Ishikawa (cell line): ENCODE measurements at regions not wholly inside any gene's neighbourhood (a gene's known extent, or its start where the extent isn't known, plus 50 kb on each side); places are given as distances from the start of the nearest gene placed in this dataset.

Source experiments
- CEBPB ChIP-seq: IDR thresholded peaks from 2 replicates; pipeline ENCODE4 v1.6.1; 2012
- CREB1 ChIP-seq: IDR thresholded peaks from 2 replicates; pipeline ENCODE4 v1.6.1; 2012; ENCODE audit warnings: low read depth
- EGR1 ChIP-seq: IDR thresholded peaks from 2 replicates; pipeline ENCODE4 v1.6.1; 2012
- EP300 ChIP-seq: IDR thresholded peaks from 2 replicates; pipeline ENCODE4 v1.6.1; 2012; ENCODE audit warnings: borderline replicate concordance
- FOXM1 ChIP-seq: IDR thresholded peaks from 2 replicates; pipeline ENCODE4 v1.6.1; 2012; ENCODE audit warnings: low read depth, borderline replicate concordance
- NFIC ChIP-seq: IDR thresholded peaks from 2 replicates; pipeline ENCODE4 v1.6.1; 2012
- RAD21 ChIP-seq: IDR thresholded peaks from 2 replicates; pipeline ENCODE4 v1.6.1; 2012; ENCODE audit warnings: low read depth
- TAF1 ChIP-seq: IDR thresholded peaks from 2 replicates; pipeline ENCODE4 v1.6.1; 2012; ENCODE audit warnings: low read depth, mild to moderate bottlenecking
- TCF12 ChIP-seq: IDR thresholded peaks from 2 replicates; pipeline ENCODE4 v1.6.1; 2012; ENCODE audit warnings: low read depth
- TEAD4 ChIP-seq: IDR thresholded peaks from 2 replicates; pipeline ENCODE4 v1.6.1; 2012
- YY1 ChIP-seq: IDR thresholded peaks from 2 replicates; pipeline ENCODE4 v1.6.1; 2012; ENCODE audit warnings: low read depth
- ZBTB7A ChIP-seq: IDR thresholded peaks from 2 replicates; pipeline ENCODE4 v1.6.1; 2012; ENCODE audit warnings: low read depth
- TF ChIP-seq, protein P1 (sequence below): IDR thresholded peaks from 2 replicates; pipeline ENCODE4 v1.6.1; 2012
- TF ChIP-seq, protein P2 (sequence below): IDR thresholded peaks from 2 replicates; pipeline ENCODE4 v1.6.1; 2012
- TF ChIP-seq, protein P3 (sequence below): IDR thresholded peaks from 2 replicates; pipeline ENCODE4 v1.6.1; 2012; ENCODE audit warnings: low read depth, mild to moderate bottlenecking

DNA sequence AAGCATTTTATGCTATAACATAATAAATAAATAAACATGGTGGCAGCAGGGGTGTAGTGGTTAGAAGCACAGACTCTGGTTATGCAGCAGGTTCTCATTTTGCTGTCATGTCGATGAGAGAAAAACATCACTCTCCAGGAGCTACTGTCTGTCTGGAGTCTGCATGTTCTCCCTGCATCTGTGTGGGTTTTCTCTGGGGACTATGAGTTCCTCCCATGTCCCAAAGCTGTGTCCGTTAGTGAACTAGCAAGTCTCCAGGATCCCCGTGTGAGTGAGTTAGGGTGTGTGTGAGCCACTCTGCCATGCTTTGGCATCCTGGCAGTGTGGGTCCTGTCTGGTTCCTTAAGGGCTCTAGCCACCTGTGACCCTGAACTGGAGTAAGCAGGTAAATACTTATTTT is 585.6 kb upstream of the AGA start:
- TF ChIP-seq RAD21 (no peak), EP300 (no peak), FOXM1 (no peak), TEAD4 (no peak), TCF12 (no peak), NFIC (no peak), EGR1 (no peak), CREB1 (no peak), YY1 (no peak)
- TF ChIP-seq, protein P1, sequence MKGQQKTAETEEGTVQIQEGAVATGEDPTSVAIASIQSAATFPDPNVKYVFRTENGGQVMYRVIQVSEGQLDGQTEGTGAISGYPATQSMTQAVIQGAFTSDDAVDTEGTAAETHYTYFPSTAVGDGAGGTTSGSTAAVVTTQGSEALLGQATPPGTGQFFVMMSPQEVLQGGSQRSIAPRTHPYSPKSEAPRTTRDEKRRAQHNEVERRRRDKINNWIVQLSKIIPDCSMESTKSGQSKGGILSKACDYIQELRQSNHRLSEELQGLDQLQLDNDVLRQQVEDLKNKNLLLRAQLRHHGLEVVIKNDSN, result no peak
- TF ChIP-seq, protein P2, sequence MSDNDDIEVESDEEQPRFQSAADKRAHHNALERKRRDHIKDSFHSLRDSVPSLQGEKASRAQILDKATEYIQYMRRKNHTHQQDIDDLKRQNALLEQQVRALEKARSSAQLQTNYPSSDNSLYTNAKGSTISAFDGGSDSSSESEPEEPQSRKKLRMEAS, result no peak

DNA sequence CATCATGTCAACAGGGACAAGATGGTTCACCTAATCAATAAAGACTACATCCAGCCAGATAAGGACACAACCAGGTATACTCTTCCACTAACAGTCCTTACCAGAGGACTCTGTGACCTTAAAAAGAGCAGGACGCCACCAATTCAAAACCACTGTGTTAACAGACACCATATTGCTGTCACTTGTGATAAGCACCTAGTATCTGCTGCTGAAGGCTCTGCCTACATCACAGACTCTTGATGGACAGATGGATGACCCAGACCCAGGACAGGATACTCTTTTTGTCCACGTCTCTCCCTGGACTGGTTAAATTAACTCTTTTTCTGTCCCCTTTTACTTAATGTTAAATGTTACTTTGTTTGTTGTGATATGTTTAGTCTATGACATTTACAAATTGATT is 586.2 kb upstream of the AGA start:
- TF ChIP-seq YY1 (no peak), EGR1 (no peak), EP300 (no peak)
- TF ChIP-seq, protein P2, result no peak

DNA sequence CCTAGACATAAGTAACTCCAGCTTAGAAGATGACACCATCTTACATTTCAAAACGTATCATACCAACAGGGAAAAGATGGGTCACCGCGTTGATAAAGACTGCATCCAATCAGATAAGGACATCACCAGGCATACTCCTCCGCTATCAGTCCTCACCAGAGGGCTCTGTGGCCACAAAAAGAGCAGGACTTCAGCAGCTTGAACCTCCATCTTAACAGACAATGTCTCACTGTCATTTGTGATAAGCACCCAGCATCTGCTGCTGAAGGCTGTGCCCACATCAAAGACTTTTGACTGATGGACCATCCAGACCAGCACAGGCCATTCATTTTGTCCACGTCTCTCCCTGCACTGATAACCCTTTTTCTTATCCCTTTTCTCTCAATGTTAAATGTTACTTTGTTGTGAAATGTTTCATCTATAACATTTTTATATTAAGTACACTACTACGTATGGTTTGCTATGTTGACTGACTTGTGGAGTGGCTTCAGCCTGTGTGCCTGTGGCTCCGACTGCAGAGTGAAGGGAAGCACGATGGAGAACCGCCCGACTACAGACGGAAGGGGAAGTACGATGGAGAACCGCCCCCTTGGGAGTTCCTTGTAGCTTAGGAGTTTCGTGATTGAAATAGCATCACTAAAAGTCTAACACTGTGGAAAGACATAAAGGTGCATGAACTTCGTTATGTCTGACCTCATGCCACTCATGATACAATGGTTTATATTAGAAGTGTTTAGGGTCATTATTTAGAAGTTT is 595.4 kb upstream of the AGA start:
- TF ChIP-seq CREB1 (no peak), CEBPB (no peak), EP300 (no peak), ZBTB7A (no peak), EGR1 (no peak), RAD21 (no peak), FOXM1 (no peak)
- TF ChIP-seq, protein P2, result no peak

DNA sequence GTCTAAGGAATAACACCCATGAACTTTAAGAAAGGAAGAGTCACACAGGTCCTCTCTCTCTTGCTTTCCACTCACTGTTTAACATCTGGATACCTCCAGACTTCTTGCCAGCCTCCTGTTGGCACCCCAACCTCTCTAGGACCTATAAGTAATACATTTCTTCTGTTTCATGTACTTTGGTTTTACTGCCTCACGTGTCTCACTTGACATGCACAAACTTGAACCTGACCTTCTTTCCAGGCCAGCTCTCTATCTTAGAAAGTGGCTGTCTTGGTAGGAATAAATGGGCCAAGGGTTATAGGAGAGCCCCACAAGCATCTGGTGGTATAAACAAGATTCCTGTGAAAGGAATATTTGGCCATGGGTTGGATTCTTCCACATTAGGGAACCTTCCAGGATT is 614.8 kb upstream of the AGA start:
- no peak for TF ChIP-seq NFIC
- no peak for TF ChIP-seq TAF1
- TF ChIP-seq TEAD4, result no peak

DNA sequence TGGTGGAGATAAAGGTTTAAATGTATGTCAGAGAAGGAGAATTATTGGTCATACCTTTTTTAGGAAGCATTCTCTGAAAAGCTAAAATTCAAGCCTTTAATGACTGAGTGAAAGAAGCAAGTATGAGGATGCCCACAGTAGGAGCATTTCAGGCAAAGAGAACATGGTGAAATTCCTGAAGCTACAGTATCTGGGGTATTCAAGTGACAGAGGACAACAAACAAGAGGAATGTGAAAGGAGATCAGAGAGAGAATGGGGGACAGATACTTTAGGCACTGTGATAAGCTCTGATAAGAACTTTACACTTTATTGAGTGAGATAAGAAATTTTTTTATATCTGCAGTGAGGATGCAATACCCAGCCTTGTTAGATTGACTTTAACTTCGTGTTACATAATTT is 621.3 kb upstream of the AGA start:
- TF ChIP-seq FOXM1, result no peak

DNA sequence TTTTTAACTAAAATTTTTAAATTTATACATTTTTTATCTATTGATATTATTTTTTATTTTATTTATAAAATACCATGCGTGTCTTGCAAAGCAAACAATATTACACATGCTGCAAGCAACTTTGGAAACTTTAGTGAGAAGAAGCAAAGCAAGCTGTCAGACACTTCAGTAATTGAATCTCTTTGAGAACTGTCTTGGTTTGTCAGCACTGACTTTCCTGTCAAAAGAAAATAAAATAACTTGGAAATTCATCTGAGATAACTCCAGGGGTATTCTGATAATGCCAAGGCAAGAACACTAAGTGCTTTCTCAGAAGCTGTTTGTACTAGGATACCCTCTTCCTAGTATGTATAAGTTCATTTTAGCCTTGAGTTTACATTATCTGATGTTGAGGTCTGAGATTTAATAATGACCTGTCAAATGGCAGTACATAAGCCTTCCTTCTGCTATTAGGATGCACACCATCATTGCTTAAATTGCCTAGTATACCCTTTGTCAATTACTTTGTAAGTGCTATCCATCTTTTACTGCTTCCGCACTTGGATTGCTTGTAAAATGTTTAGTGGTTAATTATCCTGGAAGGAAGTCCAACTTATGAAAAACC is 624.2 kb upstream of the AGA start:
- TF ChIP-seq CREB1 (no peak), RAD21 (no peak), TCF12 (no peak), FOXM1 (no peak), EP300 (no peak), ZBTB7A (no peak), NFIC (no peak), TAF1 (no peak), TEAD4 (no peak), YY1 (no peak), EGR1 (no peak), CEBPB (no peak)
- TF ChIP-seq, protein P3, sequence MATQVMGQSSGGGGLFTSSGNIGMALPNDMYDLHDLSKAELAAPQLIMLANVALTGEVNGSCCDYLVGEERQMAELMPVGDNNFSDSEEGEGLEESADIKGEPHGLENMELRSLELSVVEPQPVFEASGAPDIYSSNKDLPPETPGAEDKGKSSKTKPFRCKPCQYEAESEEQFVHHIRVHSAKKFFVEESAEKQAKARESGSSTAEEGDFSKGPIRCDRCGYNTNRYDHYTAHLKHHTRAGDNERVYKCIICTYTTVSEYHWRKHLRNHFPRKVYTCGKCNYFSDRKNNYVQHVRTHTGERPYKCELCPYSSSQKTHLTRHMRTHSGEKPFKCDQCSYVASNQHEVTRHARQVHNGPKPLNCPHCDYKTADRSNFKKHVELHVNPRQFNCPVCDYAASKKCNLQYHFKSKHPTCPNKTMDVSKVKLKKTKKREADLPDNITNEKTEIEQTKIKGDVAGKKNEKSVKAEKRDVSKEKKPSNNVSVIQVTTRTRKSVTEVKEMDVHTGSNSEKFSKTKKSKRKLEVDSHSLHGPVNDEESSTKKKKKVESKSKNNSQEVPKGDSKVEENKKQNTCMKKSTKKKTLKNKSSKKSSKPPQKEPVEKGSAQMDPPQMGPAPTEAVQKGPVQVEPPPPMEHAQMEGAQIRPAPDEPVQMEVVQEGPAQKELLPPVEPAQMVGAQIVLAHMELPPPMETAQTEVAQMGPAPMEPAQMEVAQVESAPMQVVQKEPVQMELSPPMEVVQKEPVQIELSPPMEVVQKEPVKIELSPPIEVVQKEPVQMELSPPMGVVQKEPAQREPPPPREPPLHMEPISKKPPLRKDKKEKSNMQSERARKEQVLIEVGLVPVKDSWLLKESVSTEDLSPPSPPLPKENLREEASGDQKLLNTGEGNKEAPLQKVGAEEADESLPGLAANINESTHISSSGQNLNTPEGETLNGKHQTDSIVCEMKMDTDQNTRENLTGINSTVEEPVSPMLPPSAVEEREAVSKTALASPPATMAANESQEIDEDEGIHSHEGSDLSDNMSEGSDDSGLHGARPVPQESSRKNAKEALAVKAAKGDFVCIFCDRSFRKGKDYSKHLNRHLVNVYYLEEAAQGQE, result no peak
- TF ChIP-seq, protein P2, result no peak
- TF ChIP-seq, protein P1, result no peak

DNA sequence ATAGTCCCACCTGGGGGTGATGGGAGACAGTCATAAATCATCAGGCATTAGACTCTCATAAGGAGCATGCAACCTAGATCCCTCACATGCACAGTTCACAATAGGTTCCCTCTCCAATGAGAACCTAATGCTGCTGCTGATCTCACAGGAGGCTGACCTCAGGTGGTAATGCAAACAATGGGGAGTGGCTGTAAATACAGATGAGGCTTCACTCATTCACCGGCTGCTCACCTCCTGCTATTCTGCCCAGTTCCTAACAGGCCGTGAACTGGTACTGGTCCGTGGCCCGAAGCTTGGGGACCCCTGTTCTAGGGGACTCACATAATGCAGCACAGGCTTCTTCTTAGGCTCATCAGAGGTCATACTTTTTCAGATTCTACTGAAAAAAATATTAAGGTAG is 625.9 kb upstream of the AGA start:
- TF ChIP-seq EP300, result no peak
- no peak for TF ChIP-seq TEAD4
- TF ChIP-seq, protein P1, result no peak
- TF ChIP-seq RAD21, result no peak
- no peak for TF ChIP-seq CREB1
- no peak for TF ChIP-seq FOXM1
- TF ChIP-seq EGR1, result no peak
- TF ChIP-seq TCF12, result no peak
- TF ChIP-seq NFIC, result no peak
- TF ChIP-seq, protein P2, result no peak
- TF ChIP-seq YY1, result no peak
- TF ChIP-seq CEBPB, result no peak
- TF ChIP-seq ZBTB7A, result no peak
- no peak for TF ChIP-seq TAF1
- TF ChIP-seq, protein P3, result no peak
